GM23338 (cell line): ENCODE measurements at regions not wholly inside any gene's neighbourhood (a gene's known extent, or its start where the extent isn't known, plus 50 kb on each side); places are given as distances from the start of the nearest gene placed in this dataset.

Experiments used
- ATAC-seq: fragments of 200-7000 bp; cut with Tn5 transposase; 3 replicates; pipeline ENCODE4 v1.9.1; 2020
- DNase-seq: peaks from one replicate; pipeline ENCODE4 v3.0.0-alpha.2; 2015; ENCODE audit warnings: low spot score
- H2AFZ ChIP-seq: fragments of 200-600 bp; sonication (generic); 2 replicates; pipeline ENCODE4 v1.8.0; 2016; ENCODE audit warnings: antibody characterized with exemption, mild to moderate bottlenecking, moderate library complexity
- H3F3A ChIP-seq: fragments of 200-600 bp; sonication (generic); replicated peaks from 2 replicates; pipeline ENCODE4 v1.8.0; 2017; ENCODE audit warnings: antibody characterized with exemption, mixed run types, low read depth
- H3K27ac ChIP-seq: fragments of 200-600 bp; sonication (generic); 2 replicates; pipeline ENCODE4 v1.6.1; 2016; ENCODE audit warnings: low read depth
- H3K27me3 ChIP-seq: fragments of 200-600 bp; sonication (generic); 2 replicates; pipeline ENCODE4 v1.8.0; 2016; ENCODE audit warnings: mild to moderate bottlenecking, mixed run types, moderate library complexity; ENCODE audit not compliant: insufficient read depth
- H3K36me3 ChIP-seq: fragments of 200-600 bp; sonication (generic); 2 replicates; pipeline ENCODE4 v1.8.0; 2016; ENCODE audit warnings: mild to moderate bottlenecking; ENCODE audit not compliant: insufficient read depth
- H3K4me1 ChIP-seq: fragments of 200-600 bp; sonication (generic); 2 replicates; pipeline ENCODE4 v1.8.0; 2016; ENCODE audit warnings: mild to moderate bottlenecking, moderate library complexity; ENCODE audit not compliant: insufficient read depth
- H3K4me2 ChIP-seq: fragments of 200-600 bp; sonication (generic); 2 replicates; pipeline ENCODE4 v1.7.1; 2017; ENCODE audit warnings: mixed run types
- H3K4me3 ChIP-seq: fragments of 200-600 bp; sonication (generic); 2 replicates; pipeline ENCODE4 v1.6.1; 2016; ENCODE audit warnings: mixed run types
- H3K79me2 ChIP-seq: fragments of 200-600 bp; sonication (generic); replicated peaks from 2 replicates; pipeline ENCODE4 v1.8.0; 2017; ENCODE audit warnings: mild to moderate bottlenecking; ENCODE audit not compliant: insufficient read depth
- H3K9me2 ChIP-seq: fragments of 200-600 bp; sonication (generic); 2 replicates; pipeline ENCODE4 v1.8.0; 2017; ENCODE audit not compliant: insufficient read depth
- H4K20me1 ChIP-seq: fragments of 200-600 bp; sonication (generic); replicated peaks from 2 replicates; pipeline ENCODE4 v1.8.0; 2017; ENCODE audit warnings: mild to moderate bottlenecking; ENCODE audit not compliant: insufficient read depth
- H3K27ac Mint-ChIP-seq: 2 replicates; pipeline ENCODE4 v1.8.0; 2020; ENCODE audit warnings: inconsistent platforms, mild to moderate bottlenecking, moderate library complexity, mixed read lengths
- H3K27me3 Mint-ChIP-seq: 3 replicates; pipeline ENCODE4 v1.8.0; 2022; ENCODE audit warnings: low read depth, mild to moderate bottlenecking, moderate library complexity, mixed read lengths, inconsistent platforms; ENCODE audit not compliant: insufficient read depth, poor library complexity
- H3K36me3 Mint-ChIP-seq: 3 replicates; pipeline ENCODE4 v1.8.0; 2021; ENCODE audit warnings: low read depth, mild to moderate bottlenecking, inconsistent platforms, moderate library complexity, mixed read lengths
- H3K4me1 Mint-ChIP-seq: 3 replicates; pipeline ENCODE4 v1.8.0; 2020; ENCODE audit warnings: mild to moderate bottlenecking, inconsistent platforms, mixed read lengths
- H3K4me3 Mint-ChIP-seq: 3 replicates; pipeline ENCODE4 v1.8.0; 2021; ENCODE audit warnings: moderate library complexity, mild to moderate bottlenecking, inconsistent platforms, mixed read lengths
- H3K9me3 Mint-ChIP-seq: 3 replicates; pipeline ENCODE4 v1.8.0; 2020; ENCODE audit warnings: moderate library complexity, mild to moderate bottlenecking, inconsistent platforms, mixed read lengths
- CREB1 ChIP-seq: fragments of 250-450 bp; sonication (Bioruptor Pico); IDR thresholded peaks from 2 replicates; pipeline ENCODE4 v1.5.0; 2020; ENCODE audit warnings: low read depth, mild to moderate bottlenecking, moderate library complexity
- CTCF ChIP-seq, 2 experiments: fragments of 200-600 bp in 1 of 2; sonication (generic) in 1 of 2; conservative IDR thresholded peaks; 2 replicates each; pipeline versions ENCODE4 v1.5.1 to v1.6.1; 2016 to 2017; ENCODE audit warnings: antibody characterized with exemption in 2 of 2, low read depth in 2 of 2, mild to moderate bottlenecking in 2 of 2, moderate library complexity in 1 of 2
- STAT1 ChIP-seq: IDR thresholded peaks from one replicate; pipeline ENCODE4 v1.6.1; 2016; ENCODE audit warnings: antibody characterized with exemption; ENCODE audit not compliant: unreplicated experiment
- ZNF114 ChIP-seq: fragments of 250-450 bp; sonication (Bioruptor Pico); IDR thresholded peaks from 2 replicates; pipeline ENCODE4 v1.5.0; 2020; ENCODE audit warnings: mild to moderate bottlenecking, moderate library complexity
- ZNF331 ChIP-seq: fragments of 250-450 bp; sonication (Bioruptor Pico); IDR thresholded peaks from 2 replicates; pipeline ENCODE4 v1.5.0; 2020; ENCODE audit warnings: low read depth, mild to moderate bottlenecking, moderate library complexity
- ZNF462 ChIP-seq: fragments of 250-450 bp; sonication (Bioruptor Pico); IDR thresholded peaks from 2 replicates; pipeline ENCODE4 v1.5.0; 2020; ENCODE audit warnings: mild to moderate bottlenecking, moderate library complexity
- TF ChIP-seq, protein P1 (sequence below): IDR thresholded peaks from one replicate; pipeline ENCODE4 v1.6.1; 2018; ENCODE audit warnings: antibody characterized with exemption; ENCODE audit not compliant: unreplicated experiment

GRCh38 chr18:9011431-9011830 is 91.1 kb upstream of the NDUFV2 start:
- no peak overlapping the region for H3K4me3 ChIP-seq
- H3K79me2 ChIP-seq = no peaks in the 10 kb centered on the region
- TF ChIP-seq ZNF114 (CRISPR knock-in tag) (no peak), ZNF331 (CRISPR knock-in tag) (no peak), CREB1 (CRISPR knock-in tag) (no peak), STAT1 (no peak), CTCF (conservative IDR thresholded peaks at IDR 0.05; ENCODE audit: low read depth in 2 of 2) (no peak), ZNF462 (no peak)
- TF ChIP-seq, protein P1, sequence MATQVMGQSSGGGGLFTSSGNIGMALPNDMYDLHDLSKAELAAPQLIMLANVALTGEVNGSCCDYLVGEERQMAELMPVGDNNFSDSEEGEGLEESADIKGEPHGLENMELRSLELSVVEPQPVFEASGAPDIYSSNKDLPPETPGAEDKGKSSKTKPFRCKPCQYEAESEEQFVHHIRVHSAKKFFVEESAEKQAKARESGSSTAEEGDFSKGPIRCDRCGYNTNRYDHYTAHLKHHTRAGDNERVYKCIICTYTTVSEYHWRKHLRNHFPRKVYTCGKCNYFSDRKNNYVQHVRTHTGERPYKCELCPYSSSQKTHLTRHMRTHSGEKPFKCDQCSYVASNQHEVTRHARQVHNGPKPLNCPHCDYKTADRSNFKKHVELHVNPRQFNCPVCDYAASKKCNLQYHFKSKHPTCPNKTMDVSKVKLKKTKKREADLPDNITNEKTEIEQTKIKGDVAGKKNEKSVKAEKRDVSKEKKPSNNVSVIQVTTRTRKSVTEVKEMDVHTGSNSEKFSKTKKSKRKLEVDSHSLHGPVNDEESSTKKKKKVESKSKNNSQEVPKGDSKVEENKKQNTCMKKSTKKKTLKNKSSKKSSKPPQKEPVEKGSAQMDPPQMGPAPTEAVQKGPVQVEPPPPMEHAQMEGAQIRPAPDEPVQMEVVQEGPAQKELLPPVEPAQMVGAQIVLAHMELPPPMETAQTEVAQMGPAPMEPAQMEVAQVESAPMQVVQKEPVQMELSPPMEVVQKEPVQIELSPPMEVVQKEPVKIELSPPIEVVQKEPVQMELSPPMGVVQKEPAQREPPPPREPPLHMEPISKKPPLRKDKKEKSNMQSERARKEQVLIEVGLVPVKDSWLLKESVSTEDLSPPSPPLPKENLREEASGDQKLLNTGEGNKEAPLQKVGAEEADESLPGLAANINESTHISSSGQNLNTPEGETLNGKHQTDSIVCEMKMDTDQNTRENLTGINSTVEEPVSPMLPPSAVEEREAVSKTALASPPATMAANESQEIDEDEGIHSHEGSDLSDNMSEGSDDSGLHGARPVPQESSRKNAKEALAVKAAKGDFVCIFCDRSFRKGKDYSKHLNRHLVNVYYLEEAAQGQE = no peak
- ATAC-seq = no peak
- Mint-ChIP-seq H3K4me1 (peaks cover under 1% of the 10 kb centered on the region; the same call in 1 of the 3 replicates), H3K27me3 (peaks cover 3% of the 10 kb centered on the region), H3K36me3 (no peaks in the 10 kb centered on the region), H3K4me3 (no peak overlapping the region), H3K27ac (no peak overlapping the region), H3K9me3 (no peaks in the 10 kb centered on the region)
- no peak overlapping the region for H3K4me2 ChIP-seq
- no peak overlapping the region for H3K27ac ChIP-seq
- peaks cover 5% of the 10 kb centered on the region; the same call in 1 of the 2 replicates for H3K9me2 ChIP-seq
- no peaks in the 10 kb centered on the region for H3F3A ChIP-seq
- no peak overlapping the region for H2AFZ ChIP-seq
- no peaks in the 10 kb centered on the region for H3K36me3 ChIP-seq
- no peaks in the 10 kb centered on the region for H3K4me1 ChIP-seq
- H3K27me3 ChIP-seq = no peaks in the 10 kb centered on the region
- DNase-seq = no peak
- no peaks in the 10 kb centered on the region for H4K20me1 ChIP-seq
